ENCODE measurements at regions not wholly inside any gene's neighbourhood (a gene's known extent, or its start where the extent isn't known, plus 50 kb on each side); places are given as distances from the start of the nearest gene placed in this dataset.

DNA sequence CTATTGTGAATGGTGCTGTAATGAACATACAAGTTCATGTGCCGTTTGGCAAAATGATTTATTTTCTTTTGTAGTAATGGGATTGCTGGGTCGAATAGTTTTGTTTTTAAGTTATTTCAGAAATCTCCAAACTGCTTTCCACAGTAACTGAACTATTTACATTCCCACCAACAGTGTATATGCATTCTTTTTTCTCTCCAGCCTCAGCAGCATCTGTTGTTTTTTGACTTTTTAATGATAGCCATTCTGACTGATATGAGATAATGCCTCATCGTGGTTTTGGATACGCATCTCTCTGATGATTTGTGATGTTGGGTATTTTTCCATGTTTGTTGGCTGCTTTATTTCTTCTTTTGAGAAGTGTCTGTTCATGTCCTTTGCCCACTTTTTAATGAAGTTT is 246.3 kb upstream of the ADGRL3 start:
- Histone ChIP-seq H4K20me1 (replicated peaks; ENCODE audit: control insufficient read depth, extremely low read depth, insufficient read depth, low read length) (no peaks in the 10 kb centered on the region), H3K9me3 (replicated peaks; ENCODE audit: control insufficient read depth, insufficient read depth, low read length) (peaks cover 6% of the 10 kb centered on the region), H3K4me2 (ENCODE audit: insufficient read depth, low read length) (no peak overlapping the region), H3K9me1 (replicated peaks; ENCODE audit: control insufficient read depth, extremely low read depth, insufficient read depth, low read length) (no peaks in the 10 kb centered on the region), H3K9ac (replicated peaks; ENCODE audit: extremely low read depth, insufficient read depth, low read length) (no peak overlapping the region), H3K79me2 (ENCODE audit: control insufficient read depth, insufficient read depth, low read length) (no peaks in the 10 kb centered on the region), H3K27me3 (ENCODE audit: control insufficient read depth in 2 of 2, insufficient read depth in 2 of 2, low read length in 2 of 2) (no peaks in the 10 kb centered on the region), H3K4me3 (replicated peaks in 1 of 3; ENCODE audit: insufficient read depth in 1 of 3, low read depth in 1 of 3, low read length in 3 of 3) (no peak overlapping the region), H3K4me1 (ENCODE audit: control insufficient read depth, extremely low read depth, insufficient read depth, low read length) (no peaks in the 10 kb centered on the region), H2AFZ (ENCODE audit: low read depth, low read length) (no peak overlapping the region), H3K27ac (ENCODE audit: insufficient read depth, low read depth, low read length) (no peak overlapping the region), H3K36me3 (ENCODE audit: control insufficient read depth in 2 of 2, extremely low read depth in 1 of 2, insufficient read depth in 2 of 2, low read length in 2 of 2) (no peaks in the 10 kb centered on the region)
- TF ChIP-seq POLR2AphosphoS5 (IDR thresholded peaks at IDR 0.05; ENCODE audit: insufficient read depth, low read depth, low read length), result no peak
- no peak for TF ChIP-seq JUN (IDR thresholded peaks at IDR 0.05; ENCODE audit: borderline replicate concordance, insufficient read depth, insufficient read length, low read depth)
- no peak for TF ChIP-seq FOS (IDR thresholded peaks at IDR 0.05; ENCODE audit: borderline replicate concordance, insufficient read depth, low read length)
- no peak for TF ChIP-seq EZH2 (IDR thresholded peaks at IDR 0.05; ENCODE audit: borderline replicate concordance, low read depth, low read length, severe bottlenecking)
- no peak for TF ChIP-seq MYC (IDR thresholded peaks at IDR 0.05; ENCODE audit: low read depth, low read length)
- TF ChIP-seq, protein P1, sequence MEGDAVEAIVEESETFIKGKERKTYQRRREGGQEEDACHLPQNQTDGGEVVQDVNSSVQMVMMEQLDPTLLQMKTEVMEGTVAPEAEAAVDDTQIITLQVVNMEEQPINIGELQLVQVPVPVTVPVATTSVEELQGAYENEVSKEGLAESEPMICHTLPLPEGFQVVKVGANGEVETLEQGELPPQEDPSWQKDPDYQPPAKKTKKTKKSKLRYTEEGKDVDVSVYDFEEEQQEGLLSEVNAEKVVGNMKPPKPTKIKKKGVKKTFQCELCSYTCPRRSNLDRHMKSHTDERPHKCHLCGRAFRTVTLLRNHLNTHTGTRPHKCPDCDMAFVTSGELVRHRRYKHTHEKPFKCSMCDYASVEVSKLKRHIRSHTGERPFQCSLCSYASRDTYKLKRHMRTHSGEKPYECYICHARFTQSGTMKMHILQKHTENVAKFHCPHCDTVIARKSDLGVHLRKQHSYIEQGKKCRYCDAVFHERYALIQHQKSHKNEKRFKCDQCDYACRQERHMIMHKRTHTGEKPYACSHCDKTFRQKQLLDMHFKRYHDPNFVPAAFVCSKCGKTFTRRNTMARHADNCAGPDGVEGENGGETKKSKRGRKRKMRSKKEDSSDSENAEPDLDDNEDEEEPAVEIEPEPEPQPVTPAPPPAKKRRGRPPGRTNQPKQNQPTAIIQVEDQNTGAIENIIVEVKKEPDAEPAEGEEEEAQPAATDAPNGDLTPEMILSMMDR (IDR thresholded peaks at IDR 0.05; ENCODE audit: extremely low read depth in 1 of 2, insufficient read depth in 1 of 2, low read depth in 1 of 2, low read length in 2 of 2), result no peak
- no peak for TF ChIP-seq GATA2 (IDR thresholded peaks at IDR 0.05; ENCODE audit: insufficient read depth, insufficient read length, low read depth, low read length)
- TF ChIP-seq MAX (IDR thresholded peaks at IDR 0.05; ENCODE audit: insufficient read depth, insufficient read length), result no peak
- no peak for TF ChIP-seq POLR2A (IDR thresholded peaks at IDR 0.05; ENCODE audit: low read depth, low read length)
- dilution Hi-C loops (cut with MboI; ENCODE audit: extremely low pct_ligation_motif_present, low sequenced_read_pairs) (no loop called here), intact Hi-C loops (cut with micrococcal nuclease) (no loop called here)
- ChIA-PET POLR2A (no interaction called here), CTCF (no interaction called here)
- DNase-seq (ENCODE audit: low read depth, low spot score) (no peak), FAIRE-seq (no peak)
- BruUV-seq (replicated peaks), result no TSS peak
